CD4-positive, alpha-beta T cell (primary cell): ENCODE measurements at regions not wholly inside any gene's neighbourhood (a gene's known extent, or its start where the extent isn't known, plus 50 kb on each side); places are given as distances from the start of the nearest gene placed in this dataset.

Source experiments
- ATAC-seq: fragments of 200-7000 bp; cut with Tn5 transposase; one replicate; pipeline ENCODE4 v1.10.0; 2022; ENCODE audit warnings: mild to moderate bottlenecking; ENCODE audit not compliant: poor library complexity
- CTCF ChIA-PET: fragments of 350-600 bp; sonication (Branson Sonifier 250); formaldehyde crosslinking; loops from one replicate; lab custom pipeline; 2021; ENCODE audit warnings: antibody characterized with exemption, inconsistent platforms; lab: Charles Lee
- POLR2A ChIA-PET: fragments of 350-600 bp; sonication (Branson Sonifier 250); formaldehyde crosslinking; loops from one replicate; lab custom pipeline; 2021; ENCODE audit warnings: antibody characterized with exemption, inconsistent platforms; lab: Charles Lee
- DNase-seq, 14 experiments: peaks; one replicate each; pipeline ENCODE4 v3.0.0-alpha.2; 2013 to 2020; ENCODE audit warnings: mixed read lengths in 2 of 14
- H3K27ac ChIP-seq, 2 donors: one replicate each; pipeline versions ENCODE4 v1.5.1 to v1.7.0; 2013; ENCODE audit warnings: low read length in 2 of 2, low read depth in 1 of 2, mild to moderate bottlenecking in 1 of 2
- H3K27me3 ChIP-seq, 2 experiments: 1 replicate in 1 of 2; 2 replicates in 1 of 2; pipeline versions ENCODE4 v1.6.1 to v1.7.0; 2013; ENCODE audit warnings: low read length in 2 of 2, control low read depth in 1 of 2, mild to moderate bottlenecking in 1 of 2, moderate library complexity in 1 of 2; ENCODE audit not compliant: insufficient read depth in 2 of 2, control insufficient read depth in 1 of 2
- H3K36me3 ChIP-seq: one replicate; pipeline ENCODE4 v1.6.1; 2013; ENCODE audit warnings: low read length, control low read depth; ENCODE audit not compliant: insufficient read depth
- H3K4me1 ChIP-seq: one replicate; pipeline ENCODE4 v1.6.1; 2013; ENCODE audit warnings: low read length, control low read depth; ENCODE audit not compliant: insufficient read depth
- H3K4me3 ChIP-seq: one replicate; pipeline ENCODE4 v1.5.1; 2013; ENCODE audit warnings: mild to moderate bottlenecking, low read length, moderate library complexity
- H3K9me3 ChIP-seq, 2 experiments: 1 replicate in 1 of 2; 2 replicates in 1 of 2; pipeline versions ENCODE4 v1.6.1 to v1.7.0; 2013; ENCODE audit warnings: low read length in 2 of 2, mild to moderate bottlenecking in 2 of 2, control low read depth in 1 of 2, moderate library complexity in 1 of 2; ENCODE audit not compliant: control insufficient read depth in 1 of 2, insufficient read depth in 1 of 2
- H3K27ac Mint-ChIP-seq: one replicate; pipeline ENCODE4 v1.8.0; 2020; ENCODE audit warnings: mixed read lengths
- H3K27me3 Mint-ChIP-seq: one replicate; pipeline ENCODE4 v1.8.0; 2021; ENCODE audit warnings: mixed read lengths
- H3K36me3 Mint-ChIP-seq: one replicate; pipeline ENCODE4 v1.8.0; 2021; ENCODE audit warnings: low read depth, mixed read lengths
- H3K4me1 Mint-ChIP-seq: one replicate; pipeline ENCODE4 v1.8.0; 2021; ENCODE audit warnings: low read depth, mixed read lengths
- H3K4me3 Mint-ChIP-seq: one replicate; pipeline ENCODE4 v1.8.0; 2020; ENCODE audit warnings: mild to moderate bottlenecking, mixed read lengths
- H3K9me3 Mint-ChIP-seq: one replicate; pipeline ENCODE4 v1.8.0; 2020; ENCODE audit warnings: mixed read lengths
- intact Hi-C, 2 experiments: fragments of 100-400 bp; cut with DNase I in 1 of 2; cut with micrococcal nuclease in 1 of 2; formaldehyde crosslinking; loops; one replicate each; pipeline versions ENCODE4 v1.15.1 to v1.9.0; 2023 to 2025; cut with DNase I, micrococcal nuclease
- TF ChIP-seq, protein P1 (sequence below): fragments of 200-600 bp; IDR thresholded peaks from one replicate; pipeline ENCODE4 v1.8.0; 2022; ENCODE audit warnings: antibody characterized with exemption, mild to moderate bottlenecking

DNA sequence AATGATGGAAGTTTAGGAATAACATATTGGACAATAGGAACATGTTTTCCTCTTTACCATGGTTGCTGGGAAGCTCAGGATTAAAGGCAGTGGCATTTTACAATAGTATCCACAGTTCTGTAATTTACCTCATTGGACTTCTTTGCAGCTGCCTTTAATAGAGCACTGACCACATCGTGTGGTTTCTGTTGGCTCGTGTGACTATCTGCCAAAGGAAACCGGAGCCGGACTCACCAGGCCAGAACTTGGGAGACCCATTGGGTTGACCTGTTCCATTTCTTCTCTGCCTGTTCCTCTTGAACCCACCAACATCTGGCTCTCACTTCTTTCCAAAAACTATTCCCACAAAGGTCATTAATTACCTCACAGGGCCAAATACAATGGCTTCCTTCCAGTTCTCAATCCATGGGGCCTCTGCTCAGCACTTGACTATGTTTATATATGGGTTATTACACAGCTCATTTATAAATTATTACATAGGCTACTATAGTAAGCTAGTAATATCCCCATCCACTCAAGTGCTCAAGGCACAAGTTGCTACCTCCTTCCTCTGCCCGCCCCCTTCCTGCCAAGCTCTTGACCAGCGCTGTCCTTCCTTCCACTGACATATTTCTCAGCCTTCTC is 121.5 kb upstream of the VASH1 start:
- Histone ChIP-seq H3K36me3 (no peaks in the 10 kb centered on the region), H3K4me3 (no peak overlapping the region), H3K27me3 (peaks cover 6 to 9% of the 10 kb centered on the region in 2 experiments), H3K27ac (no peak overlapping the region), H3K9me3 (no peaks in the 10 kb centered on the region), H3K4me1 (no peaks in the 10 kb centered on the region)
- TF ChIP-seq, protein P1, sequence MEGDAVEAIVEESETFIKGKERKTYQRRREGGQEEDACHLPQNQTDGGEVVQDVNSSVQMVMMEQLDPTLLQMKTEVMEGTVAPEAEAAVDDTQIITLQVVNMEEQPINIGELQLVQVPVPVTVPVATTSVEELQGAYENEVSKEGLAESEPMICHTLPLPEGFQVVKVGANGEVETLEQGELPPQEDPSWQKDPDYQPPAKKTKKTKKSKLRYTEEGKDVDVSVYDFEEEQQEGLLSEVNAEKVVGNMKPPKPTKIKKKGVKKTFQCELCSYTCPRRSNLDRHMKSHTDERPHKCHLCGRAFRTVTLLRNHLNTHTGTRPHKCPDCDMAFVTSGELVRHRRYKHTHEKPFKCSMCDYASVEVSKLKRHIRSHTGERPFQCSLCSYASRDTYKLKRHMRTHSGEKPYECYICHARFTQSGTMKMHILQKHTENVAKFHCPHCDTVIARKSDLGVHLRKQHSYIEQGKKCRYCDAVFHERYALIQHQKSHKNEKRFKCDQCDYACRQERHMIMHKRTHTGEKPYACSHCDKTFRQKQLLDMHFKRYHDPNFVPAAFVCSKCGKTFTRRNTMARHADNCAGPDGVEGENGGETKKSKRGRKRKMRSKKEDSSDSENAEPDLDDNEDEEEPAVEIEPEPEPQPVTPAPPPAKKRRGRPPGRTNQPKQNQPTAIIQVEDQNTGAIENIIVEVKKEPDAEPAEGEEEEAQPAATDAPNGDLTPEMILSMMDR = no peak
- ATAC-seq = no peak
- Mint-ChIP-seq H3K4me3 (no peak overlapping the region), H3K4me1 (no peaks in the 10 kb centered on the region), H3K36me3 (no peaks in the 10 kb centered on the region), H3K27ac (no peak overlapping the region), H3K9me3 (peaks cover 4% of the 10 kb centered on the region), H3K27me3 (peaks cover 47% of the 10 kb centered on the region)
- CTCF ChIA-PET = no interaction called here
- intact Hi-C loops = no loop called here
- DNase-seq = no peak
- POLR2A ChIA-PET = no interaction called here

DNA sequence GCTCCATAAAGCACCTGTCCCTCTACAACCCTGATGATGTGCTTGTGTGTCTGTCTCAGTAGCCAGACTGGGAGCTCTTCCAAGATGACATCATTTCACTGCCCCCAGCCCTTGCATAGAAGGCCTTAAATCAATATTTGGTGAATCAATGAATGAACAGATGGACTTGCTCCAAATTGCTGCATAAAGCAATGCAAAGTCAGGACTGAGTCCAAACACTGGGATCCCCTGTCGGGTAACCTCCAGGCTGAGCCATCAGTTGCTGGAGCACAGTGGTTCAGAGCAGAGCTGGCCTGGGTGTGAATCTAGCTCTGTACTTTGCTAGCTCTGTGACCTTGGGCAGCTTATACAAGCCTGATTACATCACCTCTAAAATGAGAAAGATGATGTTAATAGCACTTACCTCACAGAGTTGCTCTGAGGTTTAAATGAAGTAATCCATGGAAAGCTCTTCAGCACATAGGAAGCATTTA is 120.3 kb upstream of the VASH1 start:
- Histone ChIP-seq H3K27me3 (peaks cover 9 to 14% of the 10 kb centered on the region in 2 experiments), H3K9me3 (no peaks in the 10 kb centered on the region), H3K4me3 (no peak overlapping the region), H3K4me1 (no peaks in the 10 kb centered on the region), H3K36me3 (no peaks in the 10 kb centered on the region), H3K27ac (no peak overlapping the region)
- POLR2A ChIA-PET = no interaction called here
- Mint-ChIP-seq H3K9me3 (peaks cover 4% of the 10 kb centered on the region), H3K27ac (no peak overlapping the region), H3K4me3 (no peak overlapping the region), H3K36me3 (no peaks in the 10 kb centered on the region), H3K4me1 (no peaks in the 10 kb centered on the region), H3K27me3 (peaks cover 44% of the 10 kb centered on the region)
- intact Hi-C loops = no loop called here
- CTCF ChIA-PET = no interaction called here
- DNase-seq = no peak
- TF ChIP-seq, protein P1 = no peak
- no peak for ATAC-seq

DNA sequence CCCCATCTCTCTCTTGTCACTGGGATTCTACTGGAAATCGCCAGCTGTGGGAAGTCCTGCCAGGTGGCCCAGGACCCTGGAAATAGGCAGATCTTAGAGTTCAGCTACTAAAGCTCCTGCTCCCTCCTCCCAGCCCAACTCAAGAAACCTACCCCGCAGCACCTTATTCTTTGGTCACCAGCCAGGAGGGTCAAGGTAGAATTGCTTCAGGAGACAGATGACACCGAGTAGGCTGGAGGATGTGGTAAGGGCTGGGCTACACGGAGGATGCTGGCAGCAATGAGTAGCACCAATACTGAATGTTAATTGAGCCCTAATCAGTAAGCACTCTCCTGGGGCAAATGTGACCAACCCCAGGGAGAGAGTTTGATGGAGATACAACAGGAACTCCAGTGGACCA is 119.7 kb upstream of the VASH1 start:
- no peaks in the 10 kb centered on the region for H3K36me3 ChIP-seq
- CTCF ChIA-PET = no interaction called here
- Mint-ChIP-seq H3K27me3 (peaks cover 48% of the 10 kb centered on the region), H3K4me3 (no peak overlapping the region), H3K4me1 (no peaks in the 10 kb centered on the region), H3K36me3 (no peaks in the 10 kb centered on the region), H3K27ac (no peak overlapping the region), H3K9me3 (peaks cover 3% of the 10 kb centered on the region)
- no peaks in the 10 kb centered on the region for H3K4me1 ChIP-seq
- POLR2A ChIA-PET = no interaction called here
- peaks cover 9 to 15% of the 10 kb centered on the region in 2 experiments for H3K27me3 ChIP-seq
- no peak overlapping the region for H3K27ac ChIP-seq
- no peak overlapping the region for H3K4me3 ChIP-seq
- DNase-seq (no peak), ATAC-seq (no peak)
- H3K9me3 ChIP-seq = no peaks in the 10 kb centered on the region
- intact Hi-C loops = no loop called here
- TF ChIP-seq, protein P1 = no peak
